IPS-11a (cell line): ENCODE measurements at regions not wholly inside any gene's neighbourhood (a gene's known extent, or its start where the extent isn't known, plus 50 kb on each side); places are given as distances from the start of the nearest gene placed in this dataset.
"Not testable (repeated sequence)": the region's sequence is repeated elsewhere in the genome, so short reads cannot be mapped to it uniquely, and the experiment has no call there.

Source experiments
- H3K4me3 ChIP-seq: one replicate; pipeline ENCODE4 v1.5.1; 2013; ENCODE audit warnings: low read depth, low read length, control low read depth

DNA sequence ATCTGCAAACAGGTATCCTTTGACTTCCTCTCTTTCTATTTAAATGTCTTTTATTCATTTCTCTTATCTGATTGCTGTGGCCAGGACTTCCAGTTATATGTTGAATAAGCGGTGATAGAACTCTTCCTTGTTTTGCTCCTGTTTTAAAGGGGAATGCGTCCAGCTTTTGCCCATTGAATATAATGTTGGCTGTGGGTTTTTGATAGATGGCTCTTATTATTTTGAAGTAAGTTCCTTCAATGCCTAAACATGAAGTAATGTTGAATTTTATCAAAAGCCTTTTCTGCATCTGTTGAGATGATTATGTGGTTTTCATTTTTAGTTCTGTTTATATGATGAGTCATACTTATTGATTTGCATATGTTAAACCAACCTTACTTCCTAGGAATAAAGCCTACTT is 300.5 kb upstream of the CTNND2 start:
- no peak overlapping the region for H3K4me3 ChIP-seq

DNA sequence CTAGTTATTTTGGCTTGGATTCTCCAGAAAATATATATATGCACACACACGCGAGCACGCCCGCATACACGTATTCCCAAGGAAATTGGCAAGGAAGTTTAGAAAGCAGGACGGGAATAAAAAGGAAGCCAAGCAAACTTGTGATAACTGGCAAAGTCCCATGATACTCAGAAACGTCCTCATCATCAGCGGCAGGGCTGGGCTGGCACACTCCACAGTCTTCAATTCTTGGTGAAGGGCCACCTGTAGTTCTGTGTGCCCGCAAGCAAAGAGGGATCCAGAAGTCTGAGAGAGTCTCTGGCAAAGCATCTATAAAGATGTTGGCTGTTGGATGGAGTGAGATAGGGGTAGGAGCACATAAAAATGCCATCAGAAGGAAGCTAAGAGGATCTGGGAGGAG is 289.3 kb upstream of the CTNND2 start:
- no peak overlapping the region for H3K4me3 ChIP-seq

DNA sequence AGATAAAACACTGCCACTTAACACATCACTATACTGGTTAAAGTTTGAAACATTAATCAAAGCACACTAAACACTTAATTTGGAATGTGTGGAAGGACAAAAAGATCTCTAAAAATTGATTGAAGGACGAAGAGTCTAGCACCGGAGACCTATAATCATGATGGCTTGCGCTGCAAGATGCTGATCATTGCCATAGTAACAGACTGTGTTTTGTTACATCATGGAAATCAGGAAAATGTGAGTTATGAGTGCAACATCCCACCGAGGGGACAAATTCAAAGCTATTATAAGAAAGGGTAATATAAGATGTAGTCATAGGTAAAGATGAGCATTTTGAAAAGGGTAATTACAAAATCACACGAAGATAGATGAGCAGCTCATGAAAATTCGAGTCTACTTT is 278.8 kb upstream of the CTNND2 start:
- no peak overlapping the region for H3K4me3 ChIP-seq

DNA sequence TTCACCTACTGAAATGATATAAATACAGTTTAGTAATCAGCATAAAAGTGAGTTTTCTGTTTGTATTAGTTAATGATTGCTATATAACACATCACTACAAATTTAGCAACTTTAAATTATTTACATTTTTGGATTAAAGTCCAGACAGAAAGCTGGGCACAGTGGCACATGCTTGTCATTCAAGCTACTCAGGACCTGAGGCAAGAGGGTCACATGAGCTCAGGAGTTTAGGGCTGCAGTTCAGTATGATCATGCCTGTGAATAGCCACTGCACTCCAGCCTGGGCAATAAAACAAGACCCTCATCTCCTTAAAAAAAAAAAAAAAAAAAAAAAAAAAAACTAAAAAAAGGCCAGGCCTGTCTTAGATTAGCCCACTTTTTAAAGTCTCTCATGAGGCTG is 273.6 kb upstream of the CTNND2 start:
- no peak overlapping the region for H3K4me3 ChIP-seq

DNA sequence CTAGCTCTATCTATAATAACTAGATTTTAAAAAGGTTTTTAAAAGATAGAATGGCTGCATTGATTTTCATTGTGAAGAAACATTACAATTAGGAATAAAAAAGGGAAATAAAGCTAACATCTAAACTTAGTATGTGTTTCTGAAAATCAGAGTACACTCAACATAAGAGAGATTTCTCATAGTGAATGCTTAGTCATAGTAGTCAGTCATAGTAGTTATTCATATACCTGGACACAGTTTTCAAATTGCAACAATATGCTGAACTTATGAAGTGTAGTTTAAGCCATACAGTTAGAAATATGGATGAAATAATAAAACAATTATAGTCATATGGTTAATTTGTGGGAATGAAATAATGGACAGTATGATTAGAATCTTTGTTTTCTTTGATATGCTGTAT is 273.0 kb upstream of the CTNND2 start:
- no peak overlapping the region for H3K4me3 ChIP-seq

DNA sequence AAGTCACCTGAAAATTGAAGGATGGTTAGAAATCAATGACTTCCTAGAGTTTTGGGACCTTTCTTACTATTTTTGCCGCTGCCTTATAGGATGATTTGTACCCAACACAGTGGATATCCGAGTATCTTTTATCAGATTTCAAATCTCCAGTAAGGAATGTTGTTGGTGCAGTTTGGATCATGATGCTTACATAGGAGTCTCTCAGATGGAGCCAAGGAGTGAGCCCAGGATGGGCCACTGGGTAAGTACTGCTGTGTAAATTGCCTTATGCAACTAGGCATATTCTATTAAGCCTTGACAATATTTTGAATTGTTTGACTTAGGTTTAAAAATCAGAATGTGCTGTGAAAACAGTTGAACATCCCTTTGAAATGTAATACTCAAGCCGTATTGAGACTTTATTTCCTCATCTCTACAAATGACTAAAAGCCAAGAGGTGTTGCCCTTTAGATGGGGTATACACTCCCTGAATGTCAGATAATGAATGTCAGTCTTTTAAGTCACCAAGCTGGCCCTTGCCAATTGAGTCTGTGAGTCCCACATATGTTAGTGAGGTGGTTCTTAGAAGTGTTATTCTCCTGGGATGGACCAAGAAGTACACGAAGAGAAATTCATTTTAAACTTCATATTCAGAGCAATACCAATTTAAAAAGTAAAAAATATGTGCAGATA is 271.8 kb upstream of the CTNND2 start:
- no peak overlapping the region for H3K4me3 ChIP-seq

DNA sequence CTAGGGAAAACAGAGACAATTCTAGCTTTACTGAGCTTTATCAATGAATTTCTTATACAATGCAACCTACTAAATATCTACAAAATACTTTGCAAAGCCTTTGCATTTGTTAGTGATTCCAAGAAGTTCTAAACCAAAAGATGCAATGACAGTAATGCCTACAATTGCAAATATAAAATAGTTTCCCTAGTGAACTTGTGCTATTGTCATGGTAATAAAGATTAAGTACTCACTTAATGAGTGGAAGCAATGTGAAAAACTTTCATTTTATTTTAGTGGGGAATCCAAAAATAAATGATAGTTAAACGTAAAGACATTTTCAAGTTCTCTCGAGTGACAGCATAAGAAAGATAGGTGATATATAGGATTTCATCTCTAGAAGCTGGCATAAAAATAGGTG is 270.5 kb upstream of the CTNND2 start:
- no peak overlapping the region for H3K4me3 ChIP-seq

DNA sequence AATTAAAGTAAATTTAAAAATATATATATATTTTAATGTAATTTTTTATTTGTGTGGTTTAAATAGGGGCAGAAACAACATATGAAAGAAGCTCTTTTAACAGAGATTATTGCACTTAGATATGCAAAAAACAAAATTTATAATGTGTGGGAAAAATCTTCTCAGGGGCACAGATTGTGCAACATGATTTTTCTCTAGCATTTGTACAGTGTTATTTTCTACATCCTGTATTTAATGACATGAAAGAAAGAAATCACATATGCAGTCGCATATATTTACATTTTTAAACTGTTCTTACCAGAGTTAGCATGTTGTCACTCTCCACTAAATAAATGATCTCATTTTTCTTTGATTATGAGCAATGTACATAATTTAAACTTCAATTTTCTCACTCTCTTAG is 265.3 kb upstream of the CTNND2 start:
- H3K4me3 ChIP-seq = no peak overlapping the region

DNA sequence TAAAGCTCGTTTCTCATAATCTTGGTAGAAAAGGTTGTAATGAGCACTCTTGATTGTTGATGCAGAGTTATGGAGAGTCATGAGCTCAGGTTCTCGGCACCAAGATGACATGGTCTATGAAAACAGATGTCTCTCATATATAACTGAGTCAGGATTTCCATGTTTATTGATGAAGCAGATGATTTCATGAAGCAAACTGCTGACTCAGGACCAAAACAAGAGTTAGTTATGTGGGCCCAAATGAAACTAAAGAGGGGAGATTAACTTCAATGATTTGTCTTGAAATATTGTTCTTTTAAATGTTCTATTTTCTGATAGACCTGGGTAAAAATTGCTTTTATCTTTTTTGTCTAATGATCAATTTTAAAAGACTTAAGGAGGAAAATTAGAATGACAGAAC is 258.6 kb upstream of the CTNND2 start:
- H3K4me3 ChIP-seq = no peak overlapping the region

DNA sequence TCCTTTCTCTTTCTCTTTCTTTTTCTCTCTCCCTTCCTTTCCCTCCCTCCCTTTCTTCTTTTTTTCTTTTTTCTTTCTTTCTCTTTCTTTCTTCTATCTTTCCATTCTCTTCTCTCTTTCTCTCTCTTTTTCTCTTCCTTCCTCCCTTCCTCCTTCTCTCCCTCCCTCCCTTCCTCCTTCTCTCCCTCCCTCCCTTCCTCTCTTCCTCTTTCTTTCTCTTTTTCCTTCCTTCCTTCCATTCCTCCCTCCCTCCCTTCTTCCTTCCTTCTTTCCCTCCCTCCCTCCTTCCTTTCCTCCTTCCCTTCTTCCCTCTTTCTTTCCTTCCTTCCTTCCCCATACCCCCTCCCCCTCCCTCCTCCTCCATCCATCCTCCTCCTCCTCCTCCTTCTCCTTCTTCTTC is 243.3 kb upstream of the CTNND2 start:
- H3K4me3 ChIP-seq = no peak overlapping the region

DNA sequence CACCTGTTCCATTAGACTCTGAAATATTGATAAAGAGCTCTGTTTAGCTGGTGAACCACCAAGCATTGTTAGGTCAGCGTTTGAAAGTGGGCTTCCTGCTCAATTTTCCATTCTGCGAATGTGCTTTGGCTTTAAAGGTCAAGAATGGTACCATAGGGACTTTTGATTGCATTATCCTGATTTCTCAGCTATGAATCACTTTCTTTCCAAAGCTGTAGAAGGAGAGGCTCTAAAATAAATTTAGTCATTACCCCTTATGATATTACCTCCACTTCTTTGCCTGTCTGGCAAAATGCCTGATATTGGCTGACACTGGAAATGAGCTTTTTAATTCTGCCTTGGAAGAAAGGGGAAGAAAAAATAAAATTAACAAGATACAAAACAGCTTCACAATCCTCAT is 237.2 kb upstream of the CTNND2 start:
- H3K4me3 ChIP-seq = no peak overlapping the region

DNA sequence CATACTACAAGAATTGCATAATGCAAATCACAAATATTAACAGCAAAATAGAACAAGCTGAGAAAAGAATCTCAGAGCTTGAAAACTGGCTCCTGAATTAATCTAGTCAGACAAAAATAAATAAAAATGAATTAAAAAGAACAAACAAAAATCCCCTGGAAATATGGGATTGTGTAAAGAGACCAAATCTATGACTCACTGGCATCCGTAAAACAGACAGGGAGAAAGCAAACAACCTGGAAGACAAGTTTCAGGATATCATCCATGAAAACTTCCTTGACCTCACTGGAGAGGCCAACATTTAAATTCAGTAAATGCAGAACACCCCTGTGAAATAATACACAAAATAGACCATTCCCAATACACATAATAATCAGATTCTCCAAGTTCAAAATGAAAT is 229.3 kb upstream of the CTNND2 start:
- no peak overlapping the region for H3K4me3 ChIP-seq

DNA sequence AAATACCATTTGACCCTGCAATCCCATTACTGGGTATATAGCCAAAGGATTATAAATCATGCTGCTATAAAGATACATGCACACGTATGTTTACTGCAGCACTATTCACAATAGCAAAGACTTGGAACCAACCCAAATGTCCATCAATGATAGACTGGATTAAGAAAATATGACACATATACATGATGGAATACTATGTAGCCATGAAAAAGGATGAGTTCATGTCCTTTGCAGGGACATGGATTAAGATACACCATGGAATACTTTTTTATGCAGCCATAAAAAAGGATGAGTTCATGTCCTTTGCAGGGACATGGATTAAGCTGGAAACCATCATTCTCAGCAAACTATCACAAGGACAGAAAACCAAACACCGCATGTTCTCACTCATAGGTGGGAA is 226.8 kb upstream of the CTNND2 start:
- H3K4me3 ChIP-seq = not testable (repeated sequence)

DNA sequence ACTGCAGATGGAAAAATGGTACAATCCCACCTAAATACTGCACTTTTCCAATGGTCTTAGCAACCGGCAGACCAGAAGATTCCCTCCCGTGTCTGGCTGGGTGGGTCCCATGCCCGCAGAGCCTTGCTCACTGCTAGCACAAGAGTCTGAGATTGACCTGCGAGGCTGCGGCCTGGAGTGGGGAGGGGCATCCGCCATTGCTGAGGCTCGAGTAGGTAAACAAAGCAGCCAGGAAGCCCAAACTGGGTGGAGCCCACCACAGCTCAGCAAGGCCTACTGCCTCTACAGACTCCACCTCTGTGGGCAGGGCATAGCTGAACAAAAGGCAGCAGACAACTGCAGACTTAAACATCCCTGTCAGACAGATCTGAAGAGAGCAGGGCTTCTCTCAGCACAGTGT is 221.6 kb upstream of the CTNND2 start:
- no peak overlapping the region for H3K4me3 ChIP-seq

DNA sequence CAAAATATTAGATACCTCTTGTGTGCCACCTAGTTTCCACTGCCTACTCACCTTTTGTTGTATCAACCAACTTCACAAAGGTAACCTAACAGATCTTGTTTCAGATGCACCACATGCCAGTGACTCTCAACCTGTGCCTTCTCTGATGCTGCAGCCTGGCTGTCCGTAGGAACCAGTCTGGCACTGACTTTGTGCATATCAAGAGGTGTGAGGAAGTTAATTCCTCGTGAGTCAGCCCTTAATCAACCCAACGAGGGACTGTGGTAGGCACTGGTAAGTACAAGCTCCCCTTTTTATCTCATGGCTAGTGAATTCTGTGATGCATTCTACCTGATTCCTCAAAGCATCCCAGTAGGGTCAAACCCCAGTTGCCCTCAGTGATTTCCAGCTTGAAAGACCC is 215.4 kb upstream of the CTNND2 start:
- H3K4me3 ChIP-seq = no peak overlapping the region

DNA sequence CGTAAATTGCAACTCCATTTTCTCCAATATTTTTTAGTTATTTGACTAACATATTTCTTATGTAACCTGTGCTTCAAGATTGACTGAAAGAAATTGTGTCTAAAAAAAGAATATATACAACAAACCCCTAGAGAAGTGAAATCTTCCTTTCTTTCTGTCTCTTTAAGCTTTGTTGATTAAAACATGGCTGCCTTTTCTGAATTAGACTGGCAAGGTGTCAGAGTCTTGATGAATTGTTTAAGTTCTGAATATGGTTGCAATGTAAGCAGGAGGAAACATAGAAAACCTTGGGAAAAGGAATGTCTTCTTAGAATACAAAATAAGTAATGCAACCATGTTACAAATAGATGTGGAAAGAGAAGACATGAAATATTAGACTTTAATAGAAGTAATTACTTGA is 209.8 kb upstream of the CTNND2 start:
- no peak overlapping the region for H3K4me3 ChIP-seq

DNA sequence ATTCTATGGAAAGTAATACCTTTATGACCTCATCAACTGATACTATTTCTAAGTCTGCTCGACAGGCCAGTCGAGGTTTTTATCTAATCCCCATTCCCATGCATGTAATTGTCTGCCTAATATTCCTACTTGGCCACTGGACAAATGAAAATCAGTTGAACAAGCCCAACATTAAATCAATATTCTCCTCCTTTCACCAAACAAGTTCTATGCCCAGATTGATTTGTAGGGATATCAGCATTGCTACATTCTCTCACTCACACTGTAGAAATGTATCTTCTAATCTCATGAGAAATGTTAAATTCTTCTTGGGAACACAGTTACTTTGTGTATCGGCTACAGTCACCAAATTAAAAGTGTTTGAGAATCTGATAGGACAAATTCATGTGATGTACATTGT is 208.8 kb upstream of the CTNND2 start:
- H3K4me3 ChIP-seq = no peak overlapping the region

DNA sequence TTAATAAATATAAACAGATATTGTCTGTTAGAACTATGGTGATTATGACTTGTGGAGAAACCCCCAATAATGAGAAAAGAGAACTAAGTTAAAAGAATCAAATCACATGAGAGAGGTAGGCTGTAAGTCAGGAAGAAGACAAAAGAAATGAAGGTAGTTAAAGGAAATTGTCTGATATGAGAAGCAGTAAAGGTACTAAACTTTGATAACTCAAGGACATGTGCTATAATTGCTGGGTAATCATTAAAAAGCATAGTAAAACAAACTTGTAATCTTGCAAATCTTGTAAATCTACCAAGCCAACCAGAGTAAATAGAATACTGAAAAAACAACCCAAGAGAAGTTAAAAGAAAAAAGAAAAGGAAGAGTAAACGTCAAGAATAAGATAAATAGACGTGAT is 207.0 kb upstream of the CTNND2 start:
- H3K4me3 ChIP-seq = no peak overlapping the region

DNA sequence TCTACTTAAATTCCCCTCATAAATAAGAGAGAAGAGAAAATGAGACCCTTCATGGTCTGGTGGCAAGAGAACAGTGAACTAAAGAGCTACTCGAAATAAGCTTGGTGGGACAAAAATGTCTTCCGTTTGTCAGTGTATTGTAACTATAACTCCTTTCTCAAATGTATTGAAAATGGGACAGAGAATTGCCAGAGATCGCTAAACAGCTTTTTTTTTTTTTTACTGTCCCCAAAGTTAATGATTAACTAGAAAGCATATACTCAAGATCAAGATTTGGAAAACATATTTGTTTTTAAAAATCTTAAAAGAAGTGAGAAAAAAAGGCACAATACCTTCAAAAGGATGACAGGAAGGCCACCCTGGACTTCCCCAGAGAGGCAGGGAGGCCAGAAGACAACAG is 206.4 kb upstream of the CTNND2 start:
- no peak overlapping the region for H3K4me3 ChIP-seq

DNA sequence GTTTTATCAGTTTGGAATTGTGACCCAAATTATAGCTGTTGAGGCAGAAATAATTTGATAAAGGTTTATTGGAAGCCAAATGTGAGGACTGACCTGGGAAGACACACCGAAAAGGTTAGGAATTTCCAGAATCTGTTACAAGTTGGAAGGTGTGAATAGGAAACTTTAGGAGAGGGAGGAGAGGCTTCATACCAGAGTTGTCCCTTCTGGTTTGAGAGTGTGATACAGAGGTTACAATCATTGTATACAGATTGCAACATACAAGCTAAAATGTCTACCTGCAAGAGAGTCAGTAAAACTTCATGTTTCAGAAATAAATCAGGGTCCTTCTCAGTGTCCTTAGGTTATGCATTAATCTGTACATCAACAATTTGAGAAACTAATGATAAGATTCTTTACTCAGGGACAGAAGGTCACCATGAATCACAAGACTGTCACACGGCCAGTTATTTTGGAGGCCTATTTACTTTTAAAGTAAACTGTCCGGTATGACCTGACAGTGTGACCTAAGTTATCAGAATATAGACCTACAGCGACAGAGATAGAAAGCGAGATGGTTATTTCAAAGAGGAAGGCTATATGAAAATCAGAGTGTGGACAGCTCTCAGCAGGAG is 204.9 kb upstream of the CTNND2 start:
- no peak overlapping the region for H3K4me3 ChIP-seq

DNA sequence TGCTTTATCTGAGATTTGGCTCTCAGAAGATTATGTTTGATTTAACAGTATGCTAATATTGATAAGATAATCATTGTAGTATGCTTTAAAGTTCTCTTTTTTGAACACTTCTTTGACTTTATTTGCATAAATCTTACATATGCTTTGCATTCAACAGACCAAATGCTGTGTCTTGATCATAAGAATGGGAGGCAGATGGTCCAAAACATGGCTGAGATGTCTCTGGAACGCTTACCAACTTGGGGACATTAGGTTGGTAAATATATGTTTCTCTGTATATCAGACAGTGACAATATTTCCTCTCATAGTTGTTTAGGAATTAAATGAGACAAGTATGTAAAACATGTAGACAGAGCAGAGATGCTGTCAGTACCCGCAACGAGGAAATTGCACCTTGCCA is 197.9 kb upstream of the CTNND2 start:
- H3K4me3 ChIP-seq = no peak overlapping the region

DNA sequence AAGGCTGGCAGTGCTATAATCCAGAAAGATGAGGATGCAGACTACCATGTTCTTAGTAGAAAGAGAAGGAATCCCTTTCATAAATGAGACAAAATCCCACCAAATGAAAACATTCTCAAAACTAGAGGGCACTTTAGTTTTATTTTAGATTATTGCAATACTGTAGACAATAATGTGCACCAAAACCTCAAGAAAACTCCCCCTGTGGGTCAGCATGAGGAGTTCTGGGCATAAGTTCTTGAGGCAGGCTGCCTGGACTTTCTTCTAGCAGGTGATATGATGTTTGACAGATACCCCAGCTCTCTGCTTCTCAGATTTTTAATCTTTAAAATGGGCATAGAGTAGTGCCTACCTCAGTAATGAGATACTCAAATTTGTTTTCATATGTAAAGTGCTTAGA is 196.3 kb upstream of the CTNND2 start:
- no peak overlapping the region for H3K4me3 ChIP-seq

DNA sequence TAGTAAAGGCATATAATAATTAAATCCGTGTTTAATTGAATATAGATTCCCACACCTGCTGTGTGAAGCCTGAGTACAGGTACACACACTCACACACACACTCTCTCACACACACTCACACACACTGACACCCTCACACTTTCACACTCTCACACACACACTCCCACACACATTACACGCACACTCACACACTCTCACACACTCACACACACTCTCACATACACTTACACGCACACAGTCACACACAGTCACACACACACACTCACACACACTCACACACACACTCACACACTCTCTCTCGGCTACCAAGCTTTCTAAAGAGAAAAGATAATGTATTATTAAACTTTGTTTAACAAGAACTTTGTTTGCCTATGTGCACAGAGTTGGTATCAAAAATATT is 195.1 kb upstream of the CTNND2 start:
- no peak overlapping the region for H3K4me3 ChIP-seq
